ENCODE measurements at regions not wholly inside any gene's neighbourhood (a gene's known extent, or its start where the extent isn't known, plus 50 kb on each side); places are given as distances from the start of the nearest gene placed in this dataset.

- no peak overlapping the region for H2AFZ ChIP-seq (ENCODE audit: low read depth, low read length)
- no peaks in the 10 kb centered on the region for H3K4me1 ChIP-seq (replicated peaks in 1 of 2; ENCODE audit: control insufficient read depth in 2 of 2, insufficient read depth in 2 of 2, low read length in 2 of 2)
- H3K79me2 ChIP-seq (ENCODE audit: control insufficient read depth, insufficient read depth, low read length), result no peaks in the 10 kb centered on the region
- FAIRE-seq, result no peak
- no peaks in the 10 kb centered on the region for H3K27me3 ChIP-seq (ENCODE audit: control insufficient read depth in 2 of 2, insufficient read depth in 2 of 2, low read length in 2 of 2)
- H3K36me3 ChIP-seq (ENCODE audit: control insufficient read depth, insufficient read depth, low read length), result no peaks in the 10 kb centered on the region
- in situ Hi-C loops (cut with MboI), result no loop called here
- H3K9me3 ChIP-seq (replicated peaks; ENCODE audit: control insufficient read depth, insufficient read depth, low read depth, low read length), result peaks cover 3% of the 10 kb centered on the region; the same call in 1 of the 2 replicates
- BruUV-seq (replicated peaks), result no TSS peak
- intact Hi-C loops (cut with micrococcal nuclease), result no loop called here
- no peak for DNase-seq (ENCODE audit: extremely low read depth in 1 of 4, low spot score in 3 of 4)
- 0% methylated on average over 2 of the region's 2 CpGs for WGBS (ENCODE audit: insufficient coverage, low coverage, missing lambda C conversion rate)
- H3K27ac ChIP-seq (ENCODE audit: extremely low read depth, low read depth, low read length), result no peak overlapping the region
- no peak overlapping the region for H3K9ac ChIP-seq (ENCODE audit: insufficient read depth in 1 of 2, low read depth in 2 of 2, low read length in 2 of 2)
- H3K9me1 ChIP-seq (ENCODE audit: control insufficient read depth, insufficient read depth, low read length), result no peaks in the 10 kb centered on the region
- no peak overlapping the region for H3K4me3 ChIP-seq
- ChIA-PET POLR2A (no interaction called here), CTCF (ENCODE audit: low intra/inter-chr PET ratio) (no interaction called here)
- ATAC-seq, result no peak
- H4K20me1 ChIP-seq (replicated peaks; ENCODE audit: control insufficient read depth, insufficient read depth, low read length), result no peaks in the 10 kb centered on the region
- H3K4me2 ChIP-seq (ENCODE audit: insufficient read depth, low read length), result no peak overlapping the region
- no peak for TF ChIP-seq CREM (IDR thresholded peaks at IDR 0.05; ENCODE audit: low read depth)
- no peak for TF ChIP-seq HLTF (IDR thresholded peaks at IDR 0.05)
- TF ChIP-seq NR1H2 (CRISPR knock-in tag; IDR thresholded peaks at IDR 0.05), result no peak
- TF ChIP-seq ZNF444 (CRISPR knock-in tag; IDR thresholded peaks at IDR 0.05), result no peak
- TF ChIP-seq RBM25 (IDR thresholded peaks at IDR 0.05; ENCODE audit: low read depth, low read length, severe bottlenecking), result no peak
- TF ChIP-seq, protein P1, sequence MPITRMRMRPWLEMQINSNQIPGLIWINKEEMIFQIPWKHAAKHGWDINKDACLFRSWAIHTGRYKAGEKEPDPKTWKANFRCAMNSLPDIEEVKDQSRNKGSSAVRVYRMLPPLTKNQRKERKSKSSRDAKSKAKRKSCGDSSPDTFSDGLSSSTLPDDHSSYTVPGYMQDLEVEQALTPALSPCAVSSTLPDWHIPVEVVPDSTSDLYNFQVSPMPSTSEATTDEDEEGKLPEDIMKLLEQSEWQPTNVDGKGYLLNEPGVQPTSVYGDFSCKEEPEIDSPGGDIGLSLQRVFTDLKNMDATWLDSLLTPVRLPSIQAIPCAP (CRISPR knock-in tag; IDR thresholded peaks at IDR 0.05; ENCODE audit: borderline replicate concordance), result no peak
- no peak for TF ChIP-seq XRCC3 (IDR thresholded peaks at IDR 0.05)
- TF ChIP-seq TAF1 (IDR thresholded peaks at IDR 0.05; ENCODE audit: control insufficient read depth, extremely low read depth, insufficient read depth, low read length, severe bottlenecking), result no peak
- TF ChIP-seq, protein P2, sequence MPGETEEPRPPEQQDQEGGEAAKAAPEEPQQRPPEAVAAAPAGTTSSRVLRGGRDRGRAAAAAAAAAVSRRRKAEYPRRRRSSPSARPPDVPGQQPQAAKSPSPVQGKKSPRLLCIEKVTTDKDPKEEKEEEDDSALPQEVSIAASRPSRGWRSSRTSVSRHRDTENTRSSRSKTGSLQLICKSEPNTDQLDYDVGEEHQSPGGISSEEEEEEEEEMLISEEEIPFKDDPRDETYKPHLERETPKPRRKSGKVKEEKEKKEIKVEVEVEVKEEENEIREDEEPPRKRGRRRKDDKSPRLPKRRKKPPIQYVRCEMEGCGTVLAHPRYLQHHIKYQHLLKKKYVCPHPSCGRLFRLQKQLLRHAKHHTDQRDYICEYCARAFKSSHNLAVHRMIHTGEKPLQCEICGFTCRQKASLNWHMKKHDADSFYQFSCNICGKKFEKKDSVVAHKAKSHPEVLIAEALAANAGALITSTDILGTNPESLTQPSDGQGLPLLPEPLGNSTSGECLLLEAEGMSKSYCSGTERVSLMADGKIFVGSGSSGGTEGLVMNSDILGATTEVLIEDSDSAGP (CRISPR knock-in tag; IDR thresholded peaks at IDR 0.05), result no peak
- no peak for TF ChIP-seq ID3 (CRISPR knock-in tag; IDR thresholded peaks at IDR 0.05)
- no peak for TF ChIP-seq ID3 (tag; IDR thresholded peaks at IDR 0.05)
- no peak for TF ChIP-seq ZNF408 (CRISPR knock-in tag; IDR thresholded peaks at IDR 0.05; ENCODE audit: low read depth)
- TF ChIP-seq BRD4 (IDR thresholded peaks at IDR 0.05), result no peak
- TF ChIP-seq IRF2 (CRISPR knock-in tag; IDR thresholded peaks at IDR 0.05), result no peak
- no peak for TF ChIP-seq MAFG (tag; conservative IDR thresholded peaks at IDR 0.05)
- TF ChIP-seq ZNF124 (CRISPR knock-in tag; IDR thresholded peaks at IDR 0.05), result no peak
- TF ChIP-seq, protein P3, sequence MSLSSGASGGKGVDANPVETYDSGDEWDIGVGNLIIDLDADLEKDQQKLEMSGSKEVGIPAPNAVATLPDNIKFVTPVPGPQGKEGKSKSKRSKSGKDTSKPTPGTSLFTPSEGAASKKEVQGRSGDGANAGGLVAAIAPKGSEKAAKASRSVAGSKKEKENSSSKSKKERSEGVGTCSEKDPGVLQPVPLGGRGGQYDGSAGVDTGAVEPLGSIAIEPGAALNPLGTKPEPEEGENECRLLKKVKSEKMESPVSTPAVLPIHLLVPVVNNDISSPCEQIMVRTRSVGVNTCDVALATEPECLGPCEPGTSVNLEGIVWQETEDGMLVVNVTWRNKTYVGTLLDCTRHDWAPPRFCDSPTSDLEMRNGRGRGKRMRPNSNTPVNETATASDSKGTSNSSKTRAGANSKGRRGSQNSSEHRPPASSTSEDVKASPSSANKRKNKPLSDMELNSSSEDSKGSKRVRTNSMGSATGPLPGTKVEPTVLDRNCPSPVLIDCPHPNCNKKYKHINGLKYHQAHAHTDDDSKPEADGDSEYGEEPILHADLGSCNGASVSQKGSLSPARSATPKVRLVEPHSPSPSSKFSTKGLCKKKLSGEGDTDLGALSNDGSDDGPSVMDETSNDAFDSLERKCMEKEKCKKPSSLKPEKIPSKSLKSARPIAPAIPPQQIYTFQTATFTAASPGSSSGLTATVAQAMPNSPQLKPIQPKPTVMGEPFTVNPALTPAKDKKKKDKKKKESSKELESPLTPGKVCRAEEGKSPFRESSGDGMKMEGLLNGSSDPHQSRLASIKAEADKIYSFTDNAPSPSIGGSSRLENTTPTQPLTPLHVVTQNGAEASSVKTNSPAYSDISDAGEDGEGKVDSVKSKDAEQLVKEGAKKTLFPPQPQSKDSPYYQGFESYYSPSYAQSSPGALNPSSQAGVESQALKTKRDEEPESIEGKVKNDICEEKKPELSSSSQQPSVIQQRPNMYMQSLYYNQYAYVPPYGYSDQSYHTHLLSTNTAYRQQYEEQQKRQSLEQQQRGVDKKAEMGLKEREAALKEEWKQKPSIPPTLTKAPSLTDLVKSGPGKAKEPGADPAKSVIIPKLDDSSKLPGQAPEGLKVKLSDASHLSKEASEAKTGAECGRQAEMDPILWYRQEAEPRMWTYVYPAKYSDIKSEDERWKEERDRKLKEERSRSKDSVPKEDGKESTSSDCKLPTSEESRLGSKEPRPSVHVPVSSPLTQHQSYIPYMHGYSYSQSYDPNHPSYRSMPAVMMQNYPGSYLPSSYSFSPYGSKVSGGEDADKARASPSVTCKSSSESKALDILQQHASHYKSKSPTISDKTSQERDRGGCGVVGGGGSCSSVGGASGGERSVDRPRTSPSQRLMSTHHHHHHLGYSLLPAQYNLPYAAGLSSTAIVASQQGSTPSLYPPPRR (CRISPR knock-in tag; IDR thresholded peaks at IDR 0.05; ENCODE audit: borderline replicate concordance), result no peak
These were observed 570.9 kb upstream of the IL12A start for GRCh38 chr3:159417761-159418160.
